ENCODE measurements at regions not wholly inside any gene's neighbourhood (a gene's known extent, or its start where the extent isn't known, plus 50 kb on each side); places are given as distances from the start of the nearest gene placed in this dataset.

- TF ChIP-seq ZNF274 (IDR thresholded peaks at IDR 0.05; ENCODE audit: low read depth, low read length) (no peak), CBX3 (IDR thresholded peaks at IDR 0.05; ENCODE audit: low read depth) (no peak), SP1 (IDR thresholded peaks at IDR 0.05; ENCODE audit: low read depth) (no peak), YY1 (IDR thresholded peaks at IDR 0.05; ENCODE audit: extremely low read depth, insufficient replicate concordance, low read depth, low read length) (no peak), POLR2A (IDR thresholded peaks at IDR 0.05; ENCODE audit: borderline replicate concordance, extremely low read depth, insufficient read depth, insufficient read length) (no peak), ATF3 (IDR thresholded peaks at IDR 0.05) (no peak), CEBPB (IDR thresholded peaks at IDR 0.05; ENCODE audit: low read depth) (no peak), ZFX (IDR thresholded peaks at IDR 0.05) (no peak)
- TF ChIP-seq, protein P1, sequence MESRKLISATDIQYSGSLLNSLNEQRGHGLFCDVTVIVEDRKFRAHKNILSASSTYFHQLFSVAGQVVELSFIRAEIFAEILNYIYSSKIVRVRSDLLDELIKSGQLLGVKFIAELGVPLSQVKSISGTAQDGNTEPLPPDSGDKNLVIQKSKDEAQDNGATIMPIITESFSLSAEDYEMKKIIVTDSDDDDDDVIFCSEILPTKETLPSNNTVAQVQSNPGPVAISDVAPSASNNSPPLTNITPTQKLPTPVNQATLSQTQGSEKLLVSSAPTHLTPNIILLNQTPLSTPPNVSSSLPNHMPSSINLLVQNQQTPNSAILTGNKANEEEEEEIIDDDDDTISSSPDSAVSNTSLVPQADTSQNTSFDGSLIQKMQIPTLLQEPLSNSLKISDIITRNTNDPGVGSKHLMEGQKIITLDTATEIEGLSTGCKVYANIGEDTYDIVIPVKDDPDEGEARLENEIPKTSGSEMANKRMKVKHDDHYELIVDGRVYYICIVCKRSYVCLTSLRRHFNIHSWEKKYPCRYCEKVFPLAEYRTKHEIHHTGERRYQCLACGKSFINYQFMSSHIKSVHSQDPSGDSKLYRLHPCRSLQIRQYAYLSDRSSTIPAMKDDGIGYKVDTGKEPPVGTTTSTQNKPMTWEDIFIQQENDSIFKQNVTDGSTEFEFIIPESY (IDR thresholded peaks at IDR 0.05; ENCODE audit: extremely low read depth, insufficient replicate concordance, low read length) = no peak
Observed at GRCh38 chr16:73797115-73797514, 499.5 kb upstream of the PSMD7 start (continued).

DNA sequence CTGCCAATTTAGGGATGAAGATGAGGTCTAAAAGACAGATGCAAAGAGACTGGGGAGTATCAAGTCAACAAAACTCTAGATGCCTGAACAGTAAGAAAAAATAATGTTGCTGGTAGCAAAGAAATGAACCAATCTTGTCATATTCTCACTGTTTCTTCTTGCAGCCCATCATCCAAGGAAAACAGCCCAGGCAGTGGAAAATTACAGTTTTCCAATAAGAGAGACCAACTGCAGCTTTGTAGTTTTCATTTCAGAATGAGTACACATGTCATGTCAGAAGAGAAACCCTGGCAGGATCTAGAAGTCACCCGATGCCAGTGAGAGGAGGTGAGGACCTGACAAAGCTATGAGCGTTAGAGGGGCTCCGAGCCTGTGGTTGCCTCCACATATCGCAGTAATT, 500.4 kb upstream of the PSMD7 start:
- ATAC-seq (no peak), DNase-seq (ENCODE audit: low read depth, low spot score) (no peak)
- no peaks in the 10 kb centered on the region for H3K36me3 ChIP-seq (ENCODE audit: control insufficient read depth in 1 of 2, insufficient read depth in 2 of 2, low read length in 2 of 2)
- no peak overlapping the region for H3K9ac ChIP-seq (ENCODE audit: low read length)
- H3K4me3 ChIP-seq (replicated peaks in 1 of 2; ENCODE audit: low read depth in 1 of 2, low read length in 2 of 2) = no peak overlapping the region
- CTCF ChIA-PET = no interaction called here
- H3K27me3 ChIP-seq (ENCODE audit: insufficient read depth, low read length) = peaks cover 15% of the 10 kb centered on the region
- no peak for TF ChIP-seq SP1 (IDR thresholded peaks at IDR 0.05; ENCODE audit: low read depth)
- no peak for TF ChIP-seq TCF7L2 (IDR thresholded peaks at IDR 0.05; ENCODE audit: borderline replicate concordance, extremely low read depth, insufficient read depth, insufficient read length)
- TF ChIP-seq, protein P1 (IDR thresholded peaks at IDR 0.05; ENCODE audit: extremely low read depth, insufficient replicate concordance, low read length) = no peak
- TF ChIP-seq YY1 (IDR thresholded peaks at IDR 0.05; ENCODE audit: extremely low read depth, insufficient replicate concordance, low read depth, low read length) = no peak
- TF ChIP-seq EZH2phosphoT487 (IDR thresholded peaks at IDR 0.05; ENCODE audit: borderline replicate concordance) = no peak
- TF ChIP-seq JUND (IDR thresholded peaks at IDR 0.05) = no peak
- no peak for TF ChIP-seq SRF (IDR thresholded peaks at IDR 0.05; ENCODE audit: low read depth)
- no peak for TF ChIP-seq CEBPB (IDR thresholded peaks at IDR 0.05; ENCODE audit: low read depth)
- TF ChIP-seq ZFX (IDR thresholded peaks at IDR 0.05) = no peak
- TF ChIP-seq POLR2AphosphoS5 (IDR thresholded peaks at IDR 0.05; ENCODE audit: low read depth, low read length) = no peak
- TF ChIP-seq EZH2 (IDR thresholded peaks at IDR 0.05) = no peak
- no peak for TF ChIP-seq CBX3 (IDR thresholded peaks at IDR 0.05; ENCODE audit: low read depth)
- no peak for TF ChIP-seq ZNF274 (IDR thresholded peaks at IDR 0.05; ENCODE audit: low read depth, low read length)
- no peak for TF ChIP-seq ELF1 (IDR thresholded peaks at IDR 0.05; ENCODE audit: borderline replicate concordance, low read depth)
- TF ChIP-seq, protein P2, sequence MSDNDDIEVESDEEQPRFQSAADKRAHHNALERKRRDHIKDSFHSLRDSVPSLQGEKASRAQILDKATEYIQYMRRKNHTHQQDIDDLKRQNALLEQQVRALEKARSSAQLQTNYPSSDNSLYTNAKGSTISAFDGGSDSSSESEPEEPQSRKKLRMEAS (IDR thresholded peaks at IDR 0.05) = no peak
- TF ChIP-seq EGR1 (IDR thresholded peaks at IDR 0.05; ENCODE audit: low read depth) = no peak
- no TSS peak for BruUV-seq (replicated peaks)
- intact Hi-C loops (cut with micrococcal nuclease) = no loop called here
- no peaks in the 10 kb centered on the region for H3K9me3 ChIP-seq (ENCODE audit: control insufficient read depth in 1 of 2, insufficient read depth in 1 of 2, low read depth in 1 of 2, low read length in 2 of 2)
- H3K9me2 ChIP-seq (ENCODE audit: insufficient read depth) = no peaks in the 10 kb centered on the region
- no peaks in the 10 kb centered on the region for H3K79me2 ChIP-seq (ENCODE audit: insufficient read depth, low read length)
- H3K4me2 ChIP-seq (ENCODE audit: low read length) = no peak overlapping the region
- H3K27ac ChIP-seq (ENCODE audit: low read depth, low read length) = no peak overlapping the region
- H4K20me1 ChIP-seq (ENCODE audit: insufficient read depth) = no peaks in the 10 kb centered on the region
- RAD21 ChIA-PET (ENCODE audit: low non-redundant PET in 1 of 2, low total read pairs in 2 of 2, uncharacterized antibody in 2 of 2, unreplicated experiment in 2 of 2) = no interaction called here
- H2AFZ ChIP-seq (ENCODE audit: low read depth, low read length, poor library complexity, severe bottlenecking) = no peak overlapping the region
- POLR2A ChIA-PET = no interaction called here
- no peaks in the 10 kb centered on the region for H3K4me1 ChIP-seq (ENCODE audit: control insufficient read depth in 1 of 2, insufficient read depth in 2 of 2, low read length in 2 of 2)
